HepG2 (cell line): ENCODE measurements at regions not wholly inside any gene's neighbourhood (a gene's known extent, or its start where the extent isn't known, plus 50 kb on each side); places are given as distances from the start of the nearest gene placed in this dataset.

Experiments
- HMG20B ChIP-seq: conservative IDR thresholded peaks from 2 replicates; pipeline ENCODE4 v1.6.1; 2016; ENCODE audit warnings: missing genetic modification reagents, missing compliant biosample characterization
- PHF5A ChIP-seq: IDR thresholded peaks from one replicate; pipeline ENCODE4 v1.6.1; 2018; ENCODE audit warnings: low read depth, missing genetic modification reagents; ENCODE audit not compliant: unreplicated experiment
- SMARCC2 ChIP-seq: fragments of 450-650 bp; IDR thresholded peaks from 2 replicates; pipeline ENCODE4 v1.6.1; 2017; ENCODE audit warnings: antibody characterized with exemption, mild to moderate bottlenecking
- ZNF101 ChIP-seq: sonication (generic); formaldehyde crosslinking; IDR thresholded peaks from 2 replicates; pipeline ENCODE4 v1.4.0; 2020; ENCODE audit warnings: mild to moderate bottlenecking, low read depth, missing genetic modification reagents, borderline replicate concordance
- ZNF382 ChIP-seq: sonication (generic); formaldehyde crosslinking; IDR thresholded peaks from 2 replicates; pipeline ENCODE4 v1.5.0; 2020; ENCODE audit warnings: missing genetic modification reagents, mild to moderate bottlenecking, borderline replicate concordance

DNA sequence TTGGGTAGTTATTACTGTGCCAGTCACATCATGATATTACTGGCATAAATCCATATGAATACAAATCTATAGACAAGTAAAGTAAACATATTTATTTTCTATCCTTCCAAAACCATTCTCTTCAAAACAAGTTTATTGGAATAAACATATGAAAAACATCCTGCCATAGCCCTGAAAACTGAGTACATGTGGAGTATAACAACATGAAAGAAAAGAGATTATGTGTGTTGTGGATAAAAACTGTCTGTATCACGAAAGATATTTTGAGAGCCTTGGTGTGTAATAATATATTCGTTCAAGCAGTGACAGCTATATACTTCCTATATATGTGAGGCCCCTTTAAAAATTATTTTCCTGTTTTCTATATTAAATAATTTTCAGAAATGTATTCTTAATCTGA lies 1742.2 kb downstream of the ARAP2 start:
- no peak for TF ChIP-seq ZNF382
- no peak for TF ChIP-seq PHF5A (CRISPR knock-in tag)
- no peak for TF ChIP-seq HMG20B (CRISPR knock-in tag)
- no peak for TF ChIP-seq SMARCC2
- TF ChIP-seq ZNF101 (CRISPR knock-in tag) = no peak
